Non-pigmented ciliary epithelial cell (primary cell): ENCODE measurements at regions not wholly inside any gene's neighbourhood (a gene's known extent, or its start where the extent isn't known, plus 50 kb on each side); places are given as distances from the start of the nearest gene placed in this dataset.

Experiments used
- DNase-seq: peaks from one replicate; pipeline ENCODE4 v3.0.0-alpha.2; 2010; ENCODE audit warnings: low read depth

DNA sequence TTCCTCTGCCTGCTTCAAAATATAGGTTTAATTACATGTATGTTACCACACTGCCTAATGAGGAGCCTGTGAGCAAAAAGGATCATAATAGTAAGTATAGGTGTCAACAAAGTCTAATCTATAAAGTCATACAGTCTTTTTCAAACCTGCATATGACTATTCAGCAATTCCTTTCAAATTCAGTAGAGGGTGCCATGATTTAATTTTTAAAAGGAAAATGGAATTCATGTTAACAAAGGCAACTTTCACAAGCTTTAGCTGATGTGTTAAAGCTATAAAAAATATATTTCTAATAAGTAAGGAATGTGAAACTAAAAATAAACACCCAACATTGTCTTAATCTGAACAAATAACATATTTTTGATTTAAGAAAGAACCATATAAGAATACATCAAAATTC lies 52.1 kb downstream of the MPP7 start:
- no peak for DNase-seq

DNA sequence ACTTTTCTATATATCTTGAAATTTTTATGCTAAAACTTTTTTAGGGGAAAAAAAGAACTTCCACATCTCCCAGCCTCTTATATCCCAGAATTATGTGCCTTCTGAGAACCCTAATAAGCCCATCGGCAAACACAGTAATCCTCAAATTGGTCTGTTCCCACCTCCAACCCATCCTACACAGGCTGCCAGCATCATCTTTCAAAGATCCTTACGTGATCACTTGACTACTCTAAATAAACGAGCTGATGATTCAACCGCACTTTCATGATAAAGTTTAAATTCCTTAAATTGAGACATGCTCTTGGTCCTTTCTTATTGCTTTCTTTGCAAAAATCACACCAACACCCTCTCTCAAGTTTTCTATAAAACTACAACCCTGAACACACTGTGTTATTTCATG lies 52.5 kb downstream of the MPP7 start:
- no peak for DNase-seq

GRCh38 chr10:28249512-28249911 lies 53.4 kb downstream of the MPP7 start:
- DNase-seq, result no peak

DNA sequence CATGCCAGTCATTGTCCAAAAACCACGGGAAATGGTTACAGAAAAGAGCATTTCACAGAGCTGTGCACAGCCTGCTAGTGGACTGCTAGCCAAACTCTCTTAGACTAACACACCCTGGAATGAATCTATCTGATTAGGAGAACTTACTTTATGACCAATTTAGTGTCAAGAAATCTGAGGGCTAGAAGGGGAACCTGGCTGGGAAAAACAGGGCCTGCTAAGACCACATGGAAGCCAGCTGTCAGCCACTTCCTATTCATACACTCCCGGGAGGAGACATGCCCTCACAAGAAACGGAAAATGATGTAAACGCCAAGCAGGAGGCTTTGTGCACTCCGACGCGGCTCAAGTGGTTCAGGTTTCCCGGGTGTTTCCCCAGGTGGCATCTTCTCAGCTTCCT lies 54.8 kb downstream of the MPP7 start:
- DNase-seq, result no peak

- no peak for DNase-seq
Observed at GRCh38 chr10:28246023-28246422, 56.8 kb downstream of the MPP7 start.

DNA sequence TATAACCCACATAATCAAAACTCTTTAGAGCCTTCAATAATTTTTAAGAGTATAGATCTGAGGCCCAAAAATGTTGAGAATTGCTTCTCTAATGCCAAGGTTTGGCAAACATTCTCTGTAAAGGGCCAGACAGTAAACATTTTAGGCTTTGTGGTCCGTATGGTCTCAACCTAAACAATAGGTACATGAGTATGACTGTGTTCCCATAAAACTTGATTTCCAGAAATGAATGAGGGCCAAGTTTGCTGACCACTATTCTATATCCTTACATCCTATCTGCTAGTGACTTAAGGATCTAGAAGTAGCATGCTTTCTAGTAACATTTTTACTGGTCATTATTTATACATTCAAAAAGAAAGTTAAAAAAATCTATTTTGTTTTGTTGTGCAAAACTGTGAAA lies 58.9 kb downstream of the MPP7 start:
- DNase-seq, result no peak

DNA sequence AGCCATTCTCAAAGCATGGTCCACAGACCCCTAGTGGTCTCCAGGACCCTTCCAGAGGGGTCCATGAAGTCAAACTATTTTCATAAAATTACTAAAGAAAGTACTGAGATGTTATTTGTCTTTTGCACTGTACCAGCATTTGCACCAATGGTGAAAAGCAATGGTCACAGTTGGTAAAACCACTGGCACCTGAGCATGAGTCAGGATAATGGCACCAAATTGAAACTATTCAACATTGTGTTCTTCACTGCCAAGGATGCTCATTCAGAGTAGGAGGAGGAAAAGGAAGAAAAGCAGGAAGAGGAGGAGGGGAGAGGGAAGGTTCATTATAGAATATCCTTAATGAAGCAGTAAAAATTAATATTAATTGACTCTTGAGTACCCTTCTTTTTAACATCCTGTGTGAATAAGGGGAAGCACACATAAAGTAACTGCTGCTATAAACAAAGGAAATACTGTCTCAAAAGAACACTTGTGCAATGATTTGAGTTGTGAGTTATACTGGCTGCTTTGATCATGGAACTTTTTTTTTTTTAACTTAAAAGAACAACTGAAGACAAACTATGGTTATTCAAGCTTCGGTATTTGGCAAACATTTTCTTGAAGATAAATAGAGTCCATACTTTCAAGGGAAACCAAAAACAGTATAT lies 60.2 kb downstream of the MPP7 start:
- no peak for DNase-seq

- DNase-seq, result no peak
Observed at GRCh38 chr10:28241741-28242399, 61.0 kb downstream of the MPP7 start.

DNA sequence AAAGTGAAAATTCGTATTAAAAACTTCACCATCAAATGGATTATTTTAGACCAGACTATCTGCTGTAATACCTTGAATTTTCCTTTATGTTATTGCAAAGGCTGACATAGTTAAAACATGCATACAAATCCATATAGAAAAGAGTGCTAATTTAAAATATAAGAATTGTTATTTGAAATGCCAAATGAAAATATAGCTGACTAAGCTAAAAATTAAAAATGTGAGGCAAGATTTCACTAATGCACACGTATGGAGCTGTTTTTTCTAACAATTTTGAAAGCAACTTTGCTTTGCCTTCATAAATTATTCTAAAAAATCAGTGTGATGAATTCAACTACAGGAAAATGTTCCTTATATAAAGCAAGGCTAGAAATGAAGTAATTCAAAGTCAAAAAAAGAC lies 62.5 kb downstream of the MPP7 start:
- no peak for DNase-seq

- DNase-seq, result no peak
Observed at GRCh38 chr10:28236591-28236990, 66.3 kb downstream of the MPP7 start.

- no peak for DNase-seq
Observed at GRCh38 chr10:28220811-28221210, 82.1 kb downstream of the MPP7 start.

DNA sequence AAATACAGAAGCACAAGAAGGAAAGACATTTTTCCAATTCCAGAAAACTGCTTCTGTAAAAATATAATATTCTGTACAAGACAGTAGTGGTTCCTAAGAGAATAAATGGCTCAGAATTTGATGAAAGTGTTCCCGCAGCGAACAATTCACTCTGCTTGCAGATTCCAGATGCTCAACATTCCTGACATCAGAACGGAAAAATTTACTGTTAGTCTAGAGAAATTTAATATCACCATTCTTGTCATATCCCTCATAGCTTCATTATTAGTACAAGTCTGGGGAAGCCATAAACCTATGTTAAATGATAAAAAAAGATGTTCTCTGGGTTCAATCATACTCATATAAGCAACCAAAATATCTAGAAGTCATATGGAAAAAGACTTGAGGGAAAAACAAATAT lies 83.6 kb downstream of the MPP7 start:
- DNase-seq, result peak; percentile 68

DNA sequence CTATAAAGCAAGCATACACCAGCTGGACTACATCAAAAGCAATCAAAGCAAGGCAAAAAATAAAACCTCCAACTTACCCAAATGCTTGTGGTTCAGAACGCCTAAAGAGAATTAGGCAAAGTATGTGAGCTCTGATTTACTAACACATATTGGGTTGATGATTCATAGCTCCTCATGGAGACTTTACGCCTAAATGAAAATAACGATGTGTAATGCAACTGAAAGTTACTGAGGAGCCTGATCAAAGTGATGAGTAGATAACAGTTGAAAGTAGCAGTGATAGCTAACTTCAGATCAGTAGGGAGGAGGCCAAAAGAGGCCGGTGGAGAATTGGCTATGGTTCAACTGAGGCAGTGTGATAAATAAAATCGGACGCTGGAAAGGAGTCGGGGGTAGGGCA lies 85.0 kb downstream of the MPP7 start:
- peak; percentile 90 for DNase-seq

DNA sequence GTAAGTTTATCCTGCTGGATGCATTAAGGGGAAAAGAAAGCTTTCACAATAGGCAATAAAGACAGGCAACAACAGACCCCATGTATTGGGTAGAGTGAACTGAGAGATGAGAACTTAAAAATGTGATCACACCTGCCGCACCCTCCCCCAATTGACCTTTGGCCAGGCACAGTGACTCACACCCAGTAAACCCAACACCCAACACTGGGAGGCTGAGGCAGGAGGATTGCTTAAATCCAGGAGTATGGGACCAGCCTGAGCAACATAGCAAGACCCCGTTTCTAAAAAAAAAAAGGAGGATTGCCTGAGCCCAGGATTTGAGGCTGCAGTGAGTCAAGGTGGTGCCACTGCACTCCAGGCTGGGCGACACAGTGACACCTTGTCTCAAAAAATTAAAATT lies 86.9 kb downstream of the MPP7 start:
- no peak for DNase-seq

GRCh38 chr10:28214219-28214618 lies 88.6 kb downstream of the MPP7 start:
- DNase-seq, result no peak

- no peak for DNase-seq
Observed at GRCh38 chr10:28211759-28212158, 91.1 kb downstream of the MPP7 start.

- DNase-seq, result no peak
Observed at GRCh38 chr10:28207799-28208198, 95.1 kb downstream of the MPP7 start.

DNA sequence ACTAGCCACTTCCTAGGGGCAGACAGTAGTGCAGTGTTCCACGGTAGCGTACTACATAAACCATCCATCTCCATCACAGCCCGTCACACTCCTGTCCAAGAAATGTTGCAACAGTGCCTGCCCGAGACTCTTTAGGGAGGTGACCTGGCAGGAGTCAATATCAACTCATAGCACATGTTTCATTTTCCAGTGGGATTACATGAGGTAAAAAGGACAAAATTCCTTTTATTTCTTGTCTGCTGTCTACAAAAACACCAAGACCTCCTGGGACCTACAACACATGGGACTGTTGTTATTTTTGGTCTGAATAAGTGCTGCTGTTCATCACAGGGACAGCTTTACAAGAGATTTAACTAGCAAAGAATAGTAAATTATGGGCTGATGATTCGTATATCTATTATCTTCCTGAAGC lies 99.9 kb downstream of the MPP7 start:
- no peak for DNase-seq

DNA sequence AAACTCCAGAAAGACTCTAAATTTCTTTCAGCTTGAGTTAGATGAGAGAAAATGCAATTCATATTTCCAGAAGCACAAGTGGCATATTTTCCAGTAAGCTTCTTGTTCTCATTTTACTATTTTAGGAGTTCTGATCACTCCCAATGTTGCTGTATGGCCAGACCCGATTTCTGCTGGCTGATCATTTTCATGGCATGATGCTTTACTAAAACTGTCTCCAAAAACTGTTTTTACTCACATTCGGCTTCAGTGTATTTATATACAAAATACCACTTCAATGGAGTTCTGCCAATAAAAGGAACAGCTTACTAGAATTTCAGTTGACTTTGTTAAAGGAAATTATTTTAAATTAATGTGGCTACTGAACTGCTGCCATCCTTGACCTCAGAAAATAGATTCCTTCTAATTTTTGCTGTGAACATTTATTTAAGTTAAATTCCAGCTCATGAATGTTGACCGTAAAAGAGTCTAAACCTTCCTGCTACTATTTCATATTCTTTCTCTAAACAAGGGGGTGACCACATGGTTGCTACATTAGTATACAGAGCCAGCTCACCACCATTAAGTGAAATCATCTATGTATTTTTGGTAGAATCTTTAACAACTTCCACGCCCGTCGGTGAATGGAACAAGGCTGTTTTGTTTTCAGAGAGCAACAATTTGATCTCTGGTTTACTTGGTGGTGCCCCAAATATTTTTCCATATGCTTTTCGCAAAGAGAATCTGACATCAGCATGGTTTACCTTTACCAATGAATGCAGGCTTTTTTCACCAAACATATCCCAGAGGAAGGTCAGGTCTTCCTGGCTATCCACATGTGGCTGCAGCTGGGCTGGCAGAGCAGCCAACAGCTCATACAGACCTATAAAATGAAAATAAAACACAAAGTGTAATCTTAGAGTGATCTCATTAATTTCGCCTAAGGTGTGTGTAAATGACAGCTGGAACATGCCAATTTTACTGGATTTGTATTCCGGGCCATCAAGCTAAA lies 101.2 kb downstream of the MPP7 start:
- DNase-seq, result no peak

DNA sequence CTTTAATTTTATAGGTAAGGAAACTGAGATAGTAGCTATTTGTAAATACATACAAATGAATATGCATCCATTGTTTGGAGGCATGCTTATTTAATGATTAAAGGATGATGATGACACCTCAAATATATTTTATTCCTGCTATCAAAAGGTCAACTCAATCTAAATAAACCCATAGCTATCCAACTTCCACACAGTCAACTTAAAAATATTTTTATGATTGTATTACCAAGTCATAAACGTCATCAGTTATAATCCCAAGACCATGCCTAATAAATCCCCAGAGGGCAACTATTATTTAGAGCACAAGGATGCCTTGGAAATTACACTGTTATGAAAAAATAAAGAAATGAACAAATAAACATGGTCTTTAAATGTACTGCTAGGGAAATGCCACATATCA lies 102.1 kb downstream of the MPP7 start:
- DNase-seq, result no peak

DNA sequence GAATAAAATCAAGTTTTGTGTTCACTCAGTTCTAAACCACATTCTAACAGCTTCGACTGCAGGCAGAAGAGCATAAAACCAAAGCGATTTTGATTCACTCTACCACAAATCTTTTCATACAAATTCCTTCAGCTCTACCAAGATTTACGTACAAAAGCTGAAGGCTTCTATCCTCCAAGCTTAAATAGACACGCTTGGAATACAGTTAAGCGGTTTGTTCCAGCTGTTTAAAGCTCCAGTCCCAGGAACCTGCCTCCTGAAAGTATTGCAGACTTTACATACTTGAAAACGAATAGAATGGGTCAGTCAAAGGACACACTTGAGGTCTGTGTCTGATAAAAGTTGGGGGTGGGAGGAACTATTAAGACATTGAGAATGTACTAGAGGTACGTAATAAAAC lies 102.9 kb downstream of the MPP7 start:
- no peak for DNase-seq

DNA sequence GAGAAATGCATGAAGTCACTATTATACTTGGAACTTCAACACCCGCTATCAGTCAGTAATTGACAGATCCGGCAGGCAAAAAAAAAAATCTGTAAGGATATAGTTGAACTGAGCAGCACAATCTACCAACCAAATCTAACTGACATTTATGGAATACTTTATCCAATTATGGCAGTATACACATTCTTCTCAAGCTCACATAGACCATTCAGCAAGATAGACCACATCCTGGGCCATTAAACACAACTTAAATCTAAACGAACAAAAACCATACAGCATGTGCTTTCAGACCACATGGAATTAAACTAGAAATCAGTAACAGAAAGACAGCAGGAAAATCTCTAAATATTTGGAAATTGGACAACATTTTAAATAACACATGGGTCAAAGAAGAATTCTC lies 112.7 kb downstream of the MPP7 start:
- no peak for DNase-seq

- DNase-seq, result no peak
Observed at GRCh38 chr10:28188526-28188925, 114.3 kb downstream of the MPP7 start.
